GM12875 (cell line): ENCODE measurements at regions not wholly inside any gene's neighbourhood (a gene's known extent, or its start where the extent isn't known, plus 50 kb on each side); places are given as distances from the start of the nearest gene placed in this dataset.

Source experiments
- H3K4me3 ChIP-seq: one replicate; pipeline ENCODE4 v1.5.1; 2011; ENCODE audit warnings: low read depth, low read length, control low read depth
- CTCF ChIP-seq: IDR thresholded peaks from 2 replicates; pipeline ENCODE4 v1.5.1; 2011; ENCODE audit warnings: low read depth, mild to moderate bottlenecking, control low read depth, inconsistent platforms, low read length, moderate library complexity, borderline replicate concordance; ENCODE audit not compliant: insufficient read depth

DNA sequence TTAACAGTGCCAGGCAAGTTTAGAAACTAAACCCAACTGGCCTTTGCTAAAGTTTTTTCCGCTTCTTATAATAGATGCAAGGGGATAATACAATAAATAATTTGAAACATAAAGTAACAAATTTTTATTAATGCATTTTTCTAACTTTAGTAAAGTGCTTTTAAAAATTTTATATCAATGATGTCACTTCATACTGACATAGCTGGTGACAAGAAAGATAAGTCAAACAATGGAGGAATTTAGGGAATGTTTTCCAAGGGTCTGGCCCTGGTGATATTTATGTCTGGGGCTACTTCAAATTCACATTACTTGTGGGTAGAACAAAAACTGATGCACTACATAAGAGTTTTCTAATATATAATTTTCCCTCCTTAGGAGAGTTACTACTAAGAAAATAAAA is 61.2 kb upstream of the CBLN2 start:
- no peak overlapping the region for H3K4me3 ChIP-seq
- no peak for TF ChIP-seq CTCF

GRCh38 chr18:72601944-72602343 is 57.8 kb upstream of the CBLN2 start:
- no peak overlapping the region for H3K4me3 ChIP-seq
- TF ChIP-seq CTCF: no peak

DNA sequence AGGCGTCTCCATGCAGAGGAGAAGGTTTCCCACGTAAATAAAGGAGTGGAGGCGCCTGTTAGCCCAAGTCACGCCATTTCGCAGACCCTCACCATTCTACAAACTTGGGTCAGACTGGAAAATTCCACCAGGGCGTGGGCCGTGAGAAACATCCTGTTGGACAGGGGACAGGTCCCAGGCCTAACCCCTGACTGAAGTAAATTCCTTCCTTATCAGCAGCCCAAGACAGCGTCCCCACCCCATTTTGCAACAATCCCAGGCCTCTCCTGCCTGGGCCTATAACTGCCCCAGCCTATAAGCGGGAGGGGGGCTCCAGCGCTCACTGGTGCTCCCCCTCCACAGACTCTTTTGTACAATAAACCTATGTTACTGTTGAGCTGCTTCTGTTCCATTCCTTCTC is 57.3 kb upstream of the CBLN2 start:
- no peak overlapping the region for H3K4me3 ChIP-seq
- TF ChIP-seq CTCF: no peak
